ENCODE measurements at regions not wholly inside any gene's neighbourhood (a gene's known extent, or its start where the extent isn't known, plus 50 kb on each side); places are given as distances from the start of the nearest gene placed in this dataset.
A peak's percentile ranks its signal among the peaks of the same experiment; 100 is the strongest.
"Not testable (repeated sequence)": the region's sequence is repeated elsewhere in the genome, so short reads cannot be mapped to it uniquely, and the experiment has no call there.

- DNase-seq (ENCODE audit: low read depth), result no peak
Observed at GRCh38 chr3:124318014-124318413, 326.1 kb upstream of the ROPN1 start.

DNA sequence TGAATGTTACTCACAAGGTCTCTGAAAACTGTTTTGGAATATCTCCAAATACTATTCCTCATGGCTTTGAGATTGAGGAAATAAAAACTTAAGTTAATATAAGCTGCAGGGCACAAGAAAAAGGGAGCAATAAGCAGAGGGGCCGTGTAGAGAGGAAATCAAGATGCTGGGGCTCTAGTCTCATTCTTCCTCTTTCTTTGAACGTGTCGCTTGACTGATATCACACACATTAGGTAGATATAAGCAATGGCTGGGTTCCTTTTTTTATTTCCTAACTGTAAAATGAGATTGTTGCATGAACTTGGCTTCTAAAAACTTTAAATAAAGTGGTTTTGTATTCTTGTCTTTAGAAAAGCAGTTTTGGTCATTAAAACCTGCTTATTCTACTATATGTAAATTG, 326.7 kb upstream of the ROPN1 start:
- DNase-seq (ENCODE audit: low read depth), result no peak

DNA sequence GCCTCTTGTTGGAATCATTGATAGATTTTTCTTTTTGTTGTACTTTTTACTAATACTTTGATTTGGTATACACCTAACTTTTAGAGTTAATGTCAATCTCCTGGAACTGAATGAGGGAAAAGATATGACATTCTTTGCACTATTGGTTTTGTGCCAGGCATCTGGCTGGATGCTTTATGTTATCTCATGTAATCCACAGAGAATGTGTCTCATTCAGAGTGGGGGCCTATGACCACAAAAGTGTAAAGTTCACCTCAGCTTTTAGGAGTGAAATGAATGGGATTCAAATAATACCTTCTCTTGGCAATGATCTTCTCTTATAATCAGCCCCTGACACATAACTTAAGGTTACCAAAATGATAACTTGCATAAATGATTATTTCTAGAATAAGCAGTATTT, 329.1 kb upstream of the ROPN1 start:
- DNase-seq (ENCODE audit: low read depth), result peak; percentile 5

GRCh38 chr3:124322309-124322880, 330.5 kb upstream of the ROPN1 start:
- DNase-seq (ENCODE audit: low read depth), result no peak

DNA sequence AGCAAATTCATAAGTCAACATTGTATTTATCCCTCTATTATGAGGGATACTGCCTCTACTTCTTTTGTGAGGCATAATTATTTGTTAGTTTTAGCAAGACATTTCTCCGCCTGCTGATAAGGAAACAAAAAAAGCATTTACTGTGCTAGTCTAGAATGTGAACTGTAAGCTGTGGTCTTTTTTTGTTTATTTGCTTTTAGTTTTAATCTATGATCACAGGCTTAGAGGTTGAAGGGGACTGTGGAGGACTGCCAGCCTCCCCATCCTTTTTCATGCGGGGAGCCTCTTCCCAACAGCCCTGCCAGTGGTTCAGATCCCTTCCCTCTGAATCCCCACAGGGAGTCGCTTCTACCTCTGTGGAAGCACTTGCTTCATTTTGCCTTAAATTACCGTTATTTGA, 331.0 kb upstream of the ROPN1 start:
- DNase-seq (ENCODE audit: low read depth), result peak; percentile 3

- no peak for DNase-seq (ENCODE audit: low read depth)
Observed at GRCh38 chr3:124325248-124325647, 333.3 kb upstream of the ROPN1 start.

DNA sequence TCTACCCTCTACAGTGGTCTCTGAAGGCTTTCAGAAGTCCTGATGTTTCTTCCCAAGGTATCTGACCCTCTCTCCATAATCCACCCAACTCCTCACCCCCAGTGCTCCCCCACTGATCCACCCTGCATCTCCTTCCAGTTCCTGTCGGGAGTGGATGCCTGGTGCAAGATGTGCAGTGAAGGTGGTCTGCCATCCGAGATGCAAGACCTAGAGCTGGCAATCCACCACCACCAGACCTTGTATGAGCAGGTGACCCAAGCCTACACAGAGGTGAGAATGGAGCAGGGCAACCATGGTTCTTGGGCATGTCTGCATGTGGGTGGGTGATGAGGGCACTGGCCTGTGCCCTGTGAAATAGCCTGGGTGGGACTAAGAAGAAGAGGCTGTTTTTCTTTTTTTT, 337.8 kb upstream of the ROPN1 start:
- no peak for DNase-seq (ENCODE audit: low read depth)

DNA sequence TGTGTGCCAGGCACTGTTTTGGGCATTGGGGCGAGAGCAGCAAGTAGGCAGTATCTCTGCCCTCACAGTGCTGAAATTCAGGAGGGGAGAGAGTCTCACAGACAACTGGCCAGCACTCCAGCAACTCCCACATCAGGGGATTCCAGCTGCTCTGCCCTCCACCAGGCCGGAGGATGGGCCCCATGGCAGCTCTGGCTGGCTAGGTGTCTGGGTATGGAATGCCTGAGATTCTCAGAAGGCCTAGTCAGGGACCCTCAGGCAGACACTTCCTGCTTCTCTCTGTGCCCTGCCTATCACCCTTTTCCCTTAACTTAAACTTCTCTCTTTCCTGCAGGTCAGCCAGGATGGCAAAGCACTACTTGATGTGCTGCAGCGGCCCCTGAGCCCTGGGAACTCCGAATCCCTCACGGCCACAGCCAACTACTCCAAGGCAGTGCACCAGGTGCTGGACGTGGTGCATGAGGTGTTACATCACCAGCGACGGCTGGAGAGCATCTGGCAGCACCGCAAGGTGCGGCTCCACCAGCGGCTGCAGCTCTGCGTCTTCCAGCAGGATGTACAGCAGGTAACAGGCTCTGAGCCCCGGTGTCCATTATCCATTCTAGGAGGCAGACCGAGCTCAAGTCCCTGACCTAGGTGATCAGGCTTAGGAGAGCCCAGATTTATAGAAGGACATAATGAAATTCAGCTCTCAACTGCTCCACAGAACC, 342.2 kb upstream of the ROPN1 start:
- DNase-seq (ENCODE audit: low read depth), result no peak

- DNase-seq (ENCODE audit: low read depth), result no peak
Observed at GRCh38 chr3:124336067-124336656, 344.2 kb upstream of the ROPN1 start.

GRCh38 chr3:124345845-124346244, 353.9 kb upstream of the ROPN1 start:
- DNase-seq (ENCODE audit: low read depth), result no peak

- no peak for DNase-seq (ENCODE audit: low read depth)
Observed at GRCh38 chr3:124346487-124346886, 354.6 kb upstream of the ROPN1 start.

- no peak for DNase-seq (ENCODE audit: low read depth)
Observed at GRCh38 chr3:124347418-124347817, 355.5 kb upstream of the ROPN1 start.

DNA sequence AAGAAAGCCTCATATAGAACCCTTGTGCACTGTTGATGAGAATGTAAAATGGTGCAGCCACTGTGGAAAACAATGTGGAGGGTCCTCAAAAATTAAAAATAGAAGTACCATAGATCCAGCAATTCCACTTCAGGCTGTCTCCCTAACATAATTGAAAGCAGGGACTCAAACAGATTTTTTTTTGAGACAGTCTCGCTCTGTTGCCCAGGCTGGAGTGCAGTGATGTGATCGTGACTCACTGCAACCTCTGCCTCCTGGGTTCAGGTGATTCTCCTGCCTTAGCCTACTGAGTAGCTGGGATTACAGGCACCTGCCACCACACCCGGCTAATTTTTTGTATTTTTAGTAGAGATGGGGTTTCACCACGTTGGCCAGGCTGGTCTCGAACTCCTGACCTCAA, 356.6 kb upstream of the ROPN1 start:
- not testable (repeated sequence) for DNase-seq (ENCODE audit: low read depth)

DNA sequence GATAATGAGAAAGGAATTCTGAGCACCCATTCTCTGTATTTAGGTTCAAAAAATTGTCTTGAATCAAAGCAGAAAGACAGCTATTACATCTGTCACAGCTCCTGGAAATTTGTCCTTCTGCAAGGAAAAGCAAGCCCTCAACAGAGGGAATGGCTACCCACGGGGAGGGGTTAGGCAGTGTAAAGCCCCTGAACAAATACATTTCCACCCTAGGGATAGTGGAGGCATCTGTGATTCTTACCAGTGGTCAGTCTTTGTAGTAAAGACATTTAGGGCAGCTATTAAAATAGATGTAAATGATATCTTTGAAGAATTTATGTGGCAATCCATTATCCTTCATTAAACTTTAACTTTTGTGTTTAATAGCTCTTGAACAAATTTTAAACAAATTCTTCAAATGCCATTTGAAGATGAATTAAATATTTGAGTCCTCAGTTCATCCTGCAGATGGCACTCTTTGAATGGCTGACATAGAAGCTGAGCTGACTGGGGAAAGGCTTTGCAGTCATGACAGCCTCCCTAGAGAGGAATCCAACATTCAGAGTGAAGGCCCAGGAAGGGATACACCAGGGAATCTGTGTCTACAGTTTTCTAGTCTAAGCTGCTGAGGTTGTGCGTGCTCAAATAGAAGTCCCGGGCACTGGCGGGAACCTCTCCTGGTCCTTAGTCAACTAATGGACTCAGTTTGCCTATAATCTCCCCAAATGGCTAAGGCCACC, 359.7 kb upstream of the ROPN1 start:
- peak; percentile 72 for DNase-seq (ENCODE audit: low read depth)

- no peak for DNase-seq (ENCODE audit: low read depth)
Observed at GRCh38 chr3:124352149-124352539, 360.2 kb upstream of the ROPN1 start.

- DNase-seq (ENCODE audit: low read depth), result no peak
Observed at GRCh38 chr3:124353691-124354090, 361.8 kb upstream of the ROPN1 start.

GRCh38 chr3:124354150-124354549, 362.2 kb upstream of the ROPN1 start:
- no peak for DNase-seq (ENCODE audit: low read depth)

GRCh38 chr3:124358156-124358555, 366.2 kb upstream of the ROPN1 start:
- no peak for DNase-seq (ENCODE audit: low read depth)

- DNase-seq (ENCODE audit: low read depth), result no peak
Observed at GRCh38 chr3:124360155-124360554, 368.2 kb upstream of the ROPN1 start.

DNA sequence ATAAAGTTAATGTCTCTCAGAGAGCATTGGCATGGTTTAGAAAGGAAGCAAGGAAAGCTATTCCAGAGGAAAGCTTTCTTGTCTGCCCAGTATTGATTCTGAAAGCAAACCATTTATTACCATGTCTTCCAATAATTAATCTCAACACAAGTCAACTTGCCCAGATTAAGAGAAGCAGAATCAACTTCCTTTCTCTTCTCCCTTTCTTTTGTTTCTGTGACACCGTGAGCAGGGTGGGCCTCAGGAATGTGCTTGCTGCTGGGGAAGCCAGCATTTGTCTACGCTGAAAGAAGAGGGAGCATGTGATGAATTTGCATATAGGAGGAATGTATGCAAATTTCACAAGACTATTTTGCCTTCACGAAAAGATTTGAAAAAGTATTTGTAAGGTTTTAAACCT, 368.6 kb upstream of the ROPN1 start:
- no peak for DNase-seq (ENCODE audit: low read depth)

DNA sequence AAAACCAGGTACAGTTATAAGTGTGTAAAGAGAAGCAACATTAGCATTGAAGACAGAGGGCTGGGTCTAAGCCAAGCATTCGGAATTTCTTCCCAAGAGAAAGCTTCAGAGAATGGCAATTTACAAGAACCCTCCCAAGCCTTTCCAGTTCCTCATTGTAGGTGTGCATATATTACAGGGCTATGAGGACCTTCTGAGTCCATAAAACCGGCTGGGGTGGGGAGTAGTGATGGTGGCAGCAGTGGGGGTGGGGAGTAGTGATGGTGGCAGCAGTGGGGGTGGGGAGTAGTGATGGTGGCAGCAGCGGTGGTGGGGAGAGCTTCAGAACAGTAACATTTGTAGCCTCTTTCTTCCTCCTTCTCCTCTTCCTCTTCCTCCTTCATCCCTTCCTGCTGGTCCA, 368.7 kb upstream of the UMPS start:
- no peak for DNase-seq (ENCODE audit: low read depth)

DNA sequence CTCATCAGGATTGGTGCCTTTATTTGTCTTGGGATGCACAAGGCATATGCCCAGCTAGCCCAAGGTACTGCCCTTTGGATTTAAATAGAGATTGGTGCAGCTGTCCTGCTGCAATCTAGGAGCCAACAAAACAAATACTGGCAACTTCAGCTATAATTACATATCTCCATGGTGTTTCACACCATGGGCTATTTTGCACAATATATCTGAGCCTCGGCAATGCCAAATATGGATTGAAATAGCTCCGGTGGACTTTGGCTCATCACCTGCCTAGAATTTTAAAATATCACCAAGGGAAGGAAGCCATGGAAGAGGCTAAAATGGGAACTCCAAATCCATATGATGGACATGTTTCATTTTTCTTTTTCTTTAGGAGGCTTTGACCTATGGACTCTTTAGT, 367.8 kb upstream of the UMPS start:
- DNase-seq (ENCODE audit: low read depth), result no peak

- peak; percentile 66 for DNase-seq (ENCODE audit: low read depth)
Observed at GRCh38 chr3:124363476-124363875, 366.8 kb upstream of the UMPS start.
